ENCODE measurements at regions not wholly inside any gene's neighbourhood (a gene's known extent, or its start where the extent isn't known, plus 50 kb on each side); places are given as distances from the start of the nearest gene placed in this dataset.
A peak's percentile ranks its signal among the peaks of the same experiment; 100 is the strongest.

GRCh38 chr22:47740109-47740805 lies 977.8 kb downstream of the TBC1D22A start:
- no peak overlapping the region for H3K27ac ChIP-seq
- TF ChIP-seq CTCF (conservative IDR thresholded peaks at IDR 0.05): no peak

GRCh38 chr22:47739291-47740015 lies 977.0 kb downstream of the TBC1D22A start:
- H3K27ac ChIP-seq: no peak overlapping the region
- TF ChIP-seq CTCF (conservative IDR thresholded peaks at IDR 0.05): no peak

GRCh38 chr22:47738472-47739013 lies 976.1 kb downstream of the TBC1D22A start:
- no peak for TF ChIP-seq CTCF (conservative IDR thresholded peaks at IDR 0.05)

GRCh38 chr22:47736186-47737034 lies 974.0 kb downstream of the TBC1D22A start:
- H3K27ac ChIP-seq: peak overlapping the region; percentile 42
- TF ChIP-seq CTCF (conservative IDR thresholded peaks at IDR 0.05): no peak

More at GRCh38 chr22:47738472-47739013, 976.1 kb downstream of the TBC1D22A start:
- H3K27ac ChIP-seq: no peak overlapping the region

- no peak for TF ChIP-seq CTCF (conservative IDR thresholded peaks at IDR 0.05)
- H3K27ac ChIP-seq: no peak overlapping the region
Observed at GRCh38 chr22:47734511-47734910, 972.1 kb downstream of the TBC1D22A start.

GRCh38 chr22:47727641-47728040 lies 965.2 kb downstream of the TBC1D22A start:
- H3K27ac ChIP-seq: no peak overlapping the region
- TF ChIP-seq CTCF (conservative IDR thresholded peaks at IDR 0.05): no peak

GRCh38 chr22:47724751-47725150 lies 962.3 kb downstream of the TBC1D22A start:
- TF ChIP-seq CTCF (conservative IDR thresholded peaks at IDR 0.05): no peak
- H3K27ac ChIP-seq: no peak overlapping the region

Data from VCaP (cell line).